Mesenchymal stem cell (in vitro differentiated cells and primary cell): ENCODE measurements at regions not wholly inside any gene's neighbourhood (a gene's known extent, or its start where the extent isn't known, plus 50 kb on each side); places are given as distances from the start of the nearest gene placed in this dataset.

Source experiments
- DNase-seq: peaks from one replicate; pipeline ENCODE4 v3.0.0-alpha.2; 2013
- H2AFZ ChIP-seq: one replicate; pipeline ENCODE4 v1.6.1; 2013; ENCODE audit warnings: low read depth, mild to moderate bottlenecking, control low read depth, inconsistent platforms, low read length, moderate library complexity
- H2AK5ac ChIP-seq: 2 replicates; pipeline ENCODE4 v1.6.1; 2013; ENCODE audit warnings: low read length, moderate library complexity, mild to moderate bottlenecking, inconsistent platforms; ENCODE audit not compliant: severe bottlenecking
- H2BK120ac ChIP-seq: one replicate; pipeline ENCODE4 v1.6.1; 2013; ENCODE audit warnings: low read depth, mild to moderate bottlenecking, inconsistent platforms, low read length, moderate library complexity
- H2BK12ac ChIP-seq, 2 experiments: one replicate each; pipeline ENCODE4 v1.6.1; 2013; ENCODE audit warnings: inconsistent platforms in 2 of 2, low read length in 2 of 2, mild to moderate bottlenecking in 2 of 2, moderate library complexity in 2 of 2, control low read depth in 1 of 2
- H2BK15ac ChIP-seq: one replicate; pipeline ENCODE4 v1.6.1; 2013; ENCODE audit warnings: mild to moderate bottlenecking, low read depth, inconsistent platforms; ENCODE audit not compliant: poor library complexity, severe bottlenecking
- H2BK5ac ChIP-seq: 2 replicates; pipeline ENCODE4 v1.6.1; 2013; ENCODE audit warnings: low read depth, mild to moderate bottlenecking, low read length, control low read depth, inconsistent platforms; ENCODE audit not compliant: poor library complexity, severe bottlenecking
- H3K14ac ChIP-seq, 2 experiments: one replicate each; pipeline ENCODE4 v1.6.1; 2013; ENCODE audit warnings: inconsistent platforms in 2 of 2, low read length in 2 of 2, control low read depth in 1 of 2, mild to moderate bottlenecking in 1 of 2, moderate library complexity in 1 of 2
- H3K18ac ChIP-seq, 2 experiments: one replicate each; pipeline ENCODE4 v1.6.1; 2013; ENCODE audit warnings: inconsistent platforms in 2 of 2, low read length in 2 of 2, control low read depth in 1 of 2, low read depth in 1 of 2, mild to moderate bottlenecking in 1 of 2
- H3K23ac ChIP-seq, 2 experiments: one replicate each; pipeline ENCODE4 v1.6.1; 2013; ENCODE audit warnings: inconsistent platforms in 2 of 2, low read length in 2 of 2, mild to moderate bottlenecking in 2 of 2, moderate library complexity in 2 of 2, control low read depth in 1 of 2
- H3K27ac ChIP-seq: 2 replicates; pipeline ENCODE4 v1.5.1; 2013; ENCODE audit warnings: mild to moderate bottlenecking, moderate library complexity, low read length, control low read depth, inconsistent platforms; ENCODE audit not compliant: poor library complexity, severe bottlenecking
- H3K27me3 ChIP-seq, 2 experiments: 2 replicates each; pipeline versions ENCODE4 v1.6.1 to v1.7.0; 2013; ENCODE audit warnings: low read length in 2 of 2, mild to moderate bottlenecking in 2 of 2, moderate library complexity in 2 of 2, control low read depth in 1 of 2, inconsistent platforms in 1 of 2; ENCODE audit not compliant: control insufficient read depth in 1 of 2, insufficient read depth in 1 of 2
- H3K36me3 ChIP-seq, 2 experiments: 2 replicates each; pipeline versions ENCODE4 v1.6.1 to v1.7.0; 2013; ENCODE audit warnings: low read length in 2 of 2, control low read depth in 1 of 2, inconsistent platforms in 1 of 2, low read depth in 1 of 2, mild to moderate bottlenecking in 1 of 2; ENCODE audit not compliant: insufficient read depth in 2 of 2, control insufficient read depth in 1 of 2
- H3K4ac ChIP-seq, 2 experiments: one replicate each; pipeline ENCODE4 v1.6.1; 2013; ENCODE audit warnings: inconsistent platforms in 2 of 2, low read length in 2 of 2, mild to moderate bottlenecking in 2 of 2, moderate library complexity in 2 of 2, control low read depth in 1 of 2, low read depth in 1 of 2
- H3K4me1 ChIP-seq: 2 replicates; pipeline ENCODE4 v1.6.1; 2013; ENCODE audit warnings: low read depth, low read length, control low read depth; ENCODE audit not compliant: control insufficient read depth, insufficient read depth
- H3K4me2 ChIP-seq: 2 replicates; pipeline ENCODE4 v1.6.1; 2013; ENCODE audit warnings: low read length, mild to moderate bottlenecking, inconsistent platforms; ENCODE audit not compliant: poor library complexity, severe bottlenecking
- H3K4me3 ChIP-seq, 2 experiments: 2 replicates each; pipeline versions ENCODE4 v1.5.1 to v1.7.0; 2013; ENCODE audit warnings: low read length in 2 of 2, mild to moderate bottlenecking in 2 of 2, control low read depth in 1 of 2, low read depth in 1 of 2; ENCODE audit not compliant: insufficient read depth in 1 of 2
- H3K79me1 ChIP-seq: replicated peaks from 2 replicates; pipeline ENCODE4 v1.6.1; 2013; ENCODE audit warnings: mild to moderate bottlenecking, control low read depth, low read length, inconsistent platforms; ENCODE audit not compliant: poor library complexity, severe bottlenecking
- H3K9ac ChIP-seq: 2 replicates; pipeline ENCODE4 v1.7.0; 2013; ENCODE audit warnings: mild to moderate bottlenecking, low read length, moderate library complexity
- H3K9me3 ChIP-seq: 2 replicates; pipeline ENCODE4 v1.7.0; 2013; ENCODE audit warnings: mild to moderate bottlenecking, low read length; ENCODE audit not compliant: control insufficient read depth
- H4K8ac ChIP-seq: one replicate; pipeline ENCODE4 v1.6.1; 2013; ENCODE audit warnings: inconsistent platforms, mild to moderate bottlenecking, low read length, moderate library complexity
- H4K91ac ChIP-seq: one replicate; pipeline ENCODE4 v1.6.1; 2013; ENCODE audit warnings: mild to moderate bottlenecking, low read length, inconsistent platforms
- WGBS: methylation state at CpG from one replicate; pipeline ENCODE4 v1.1.7; 2013; ENCODE audit warnings: mixed read lengths; 5-methylcytosine and 5-hydroxymethylcytosine counted together

- Histone ChIP-seq H3K18ac (no peak overlapping the region), H2BK12ac (no peak overlapping the region), H3K27me3 (peaks cover 0 to 6% of the 10 kb centered on the region in 2 experiments), H2BK120ac (no peak overlapping the region), H2AK5ac (no peak overlapping the region), H2BK15ac (no peak overlapping the region), H3K14ac (no peak overlapping the region), H2BK5ac (no peak overlapping the region), H3K4me1 (peaks cover 2% of the 10 kb centered on the region), H3K4ac (no peak overlapping the region), H3K27ac (no peak overlapping the region), H3K79me1 (no peaks in the 10 kb centered on the region), H3K36me3 (no peaks in the 10 kb centered on the region), H4K91ac (no peak overlapping the region), H3K9ac (no peak overlapping the region), H4K8ac (no peak overlapping the region), H3K23ac (no peak overlapping the region), H3K4me3 (no peak overlapping the region), H2AFZ (no peak overlapping the region), H3K9me3 (no peaks in the 10 kb centered on the region), H3K4me2 (no peak overlapping the region)
- no peak for DNase-seq
- WGBS: 84% methylated on average over 3 of the region's 3 CpGs
Measured at GRCh38 chr3:41140242-41140641, 59.1 kb upstream of the CTNNB1 start.

DNA sequence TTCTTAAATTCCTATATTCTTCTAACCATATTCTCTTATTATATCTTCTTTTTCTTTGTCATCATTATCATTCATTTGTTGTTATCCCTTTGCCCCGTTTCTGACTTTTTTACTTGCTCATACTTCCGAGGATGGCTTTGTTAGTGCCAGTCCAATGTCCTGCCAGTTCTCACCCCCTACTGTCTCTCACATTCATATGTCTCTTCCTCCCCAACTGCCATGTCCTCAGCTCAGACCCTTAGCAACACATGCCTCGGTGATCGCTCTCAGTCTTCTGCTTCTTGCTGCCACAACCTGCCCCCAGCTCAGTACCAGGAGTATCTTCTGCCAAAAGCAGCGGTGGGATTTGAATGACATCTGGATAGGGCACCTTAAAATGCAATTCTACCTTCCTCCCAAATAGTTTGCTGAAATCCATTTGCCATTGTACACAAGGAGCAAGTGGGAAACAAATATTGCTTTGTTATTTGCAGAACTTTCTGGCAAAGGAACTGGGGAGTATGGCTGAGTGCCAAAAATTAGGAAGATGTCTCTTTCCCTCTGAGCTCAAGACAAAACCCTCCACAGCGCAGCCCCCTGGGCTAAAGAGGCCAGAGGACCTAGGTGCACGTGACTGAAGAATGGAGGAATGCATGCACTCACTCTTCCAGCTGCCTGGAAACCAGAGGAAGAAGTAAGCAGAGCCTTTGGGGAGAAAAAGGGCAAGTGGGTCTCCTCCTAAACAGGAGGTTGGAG lies 57.7 kb upstream of the CTNNB1 start:
- Histone ChIP-seq H2BK120ac (no peak overlapping the region), H3K4me2 (no peak overlapping the region), H2AK5ac (no peak overlapping the region), H3K9me3 (no peaks in the 10 kb centered on the region), H2AFZ (no peak overlapping the region), H3K9ac (no peak overlapping the region), H3K4me3 (no peak overlapping the region), H3K4me1 (peaks cover 2% of the 10 kb centered on the region), H2BK15ac (no peak overlapping the region), H3K79me1 (no peaks in the 10 kb centered on the region), H2BK5ac (no peak overlapping the region), H3K14ac (no peak overlapping the region), H3K23ac (no peak overlapping the region), H3K18ac (no peak overlapping the region), H3K4ac (no peak overlapping the region), H3K27me3 (no peaks in the 10 kb centered on the region), H3K27ac (no peak overlapping the region), H4K91ac (no peak overlapping the region), H4K8ac (no peak overlapping the region), H3K36me3 (no peaks in the 10 kb centered on the region), H2BK12ac (no peak overlapping the region)
- 76% methylated on average over 7 of the region's 7 CpGs for WGBS
- no peak for DNase-seq

- Histone ChIP-seq H2BK15ac (no peak overlapping the region), H2AFZ (no peak overlapping the region), H3K4me2 (no peak overlapping the region), H3K27me3 (no peaks in the 10 kb centered on the region), H3K23ac (no peak overlapping the region), H3K4me3 (no peak overlapping the region), H3K9me3 (no peaks in the 10 kb centered on the region), H4K8ac (no peak overlapping the region), H4K91ac (no peak overlapping the region), H3K27ac (no peak overlapping the region), H3K36me3 (no peaks in the 10 kb centered on the region), H3K4ac (no peak overlapping the region), H2BK12ac (no peak overlapping the region), H3K18ac (no peak overlapping the region), H3K4me1 (peaks cover 4% of the 10 kb centered on the region), H2BK120ac (no peak overlapping the region), H3K9ac (no peak overlapping the region), H3K79me1 (no peaks in the 10 kb centered on the region), H3K14ac (no peak overlapping the region), H2AK5ac (no peak overlapping the region), H2BK5ac (no peak overlapping the region)
- 80% methylated on average over 3 of the region's 3 CpGs for WGBS
- DNase-seq: peak; percentile 9
Measured at GRCh38 chr3:41143421-41144031, 55.8 kb upstream of the CTNNB1 start.

DNA sequence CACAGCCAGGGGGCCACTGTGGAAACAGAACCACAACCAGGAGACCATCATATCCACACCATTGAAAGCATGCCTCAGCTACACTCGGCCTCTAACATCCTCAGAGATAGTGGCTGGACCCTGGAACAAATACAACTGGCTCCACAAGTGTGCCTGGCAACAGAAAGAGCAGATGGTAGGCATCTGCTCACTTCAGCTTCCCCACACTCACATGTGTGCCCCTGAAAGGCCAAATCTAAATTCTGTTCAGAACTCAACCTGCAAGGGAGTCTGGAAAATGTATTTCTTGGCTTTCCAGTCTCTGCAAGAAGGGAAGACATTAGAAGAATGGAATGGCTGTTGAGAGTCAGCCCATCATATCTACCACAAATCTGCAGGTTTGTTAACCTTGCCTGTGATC lies 54.7 kb upstream of the CTNNB1 start:
- Histone ChIP-seq H3K9ac (no peak overlapping the region), H3K27ac (no peak overlapping the region), H3K27me3 (no peaks in the 10 kb centered on the region), H2AFZ (no peak overlapping the region), H3K23ac (no peak overlapping the region), H4K91ac (no peak overlapping the region), H3K4ac (no peak overlapping the region), H3K18ac (no peak overlapping the region), H3K4me2 (no peak overlapping the region), H2BK120ac (no peak overlapping the region), H3K36me3 (no peaks in the 10 kb centered on the region), H2BK15ac (no peak overlapping the region), H3K79me1 (no peaks in the 10 kb centered on the region), H2BK5ac (no peak overlapping the region), H3K4me1 (peaks cover 6% of the 10 kb centered on the region), H3K14ac (no peak overlapping the region), H2BK12ac (no peak overlapping the region), H3K9me3 (no peaks in the 10 kb centered on the region), H3K4me3 (no peak overlapping the region), H4K8ac (no peak overlapping the region), H2AK5ac (no peak overlapping the region)
- 72% methylated on average over 1 of the region's 1 CpG for WGBS
- DNase-seq: no peak
